Caco-2 (cell line): ENCODE measurements at regions not wholly inside any gene's neighbourhood (a gene's known extent, or its start where the extent isn't known, plus 50 kb on each side); places are given as distances from the start of the nearest gene placed in this dataset.

ENCODE experiments used
- BruUV-seq: library from RNA; stranded (reverse); fragments of 400-500 nt; replicated peaks from 2 replicates; lab custom pipeline; 2021; lab: Mats Ljungman, UMichigan
- CTCF ChIA-PET: fragments of 300-600 bp; sonication (Branson Sonifier 250); formaldehyde crosslinking; loops from one replicate; lab custom pipeline; 2022; ENCODE audit warnings: antibody characterized with exemption; lab: Charles Lee
- POLR2A ChIA-PET: fragments of 300-600 bp; sonication (Branson Sonifier 250); formaldehyde crosslinking; loops from one replicate; lab custom pipeline; 2022; ENCODE audit warnings: antibody characterized with exemption; lab: Charles Lee
- DNase-seq, 2 experiments: peaks; one replicate each; pipeline versions ENCODE4 v3.0.0 to v3.0.0-alpha.2; 2020 to 2022
- H3K27me3 ChIP-seq: replicated peaks from 2 replicates; pipeline ENCODE4 v1.6.0; 2011; ENCODE audit warnings: low read length; ENCODE audit not compliant: control insufficient read depth, insufficient read depth
- H3K36me3 ChIP-seq: 2 replicates; pipeline ENCODE4 v1.5.1; 2011; ENCODE audit warnings: low read length; ENCODE audit not compliant: control insufficient read depth, insufficient read depth
- H3K4me1 ChIP-seq: fragments of 250-450 bp; sonication (Bioruptor Pico); 2 replicates; pipeline ENCODE4 v1.5.1; 2020; ENCODE audit warnings: mild to moderate bottlenecking
- H3K4me3 ChIP-seq: 2 replicates; pipeline ENCODE4 v1.5.1; 2011; ENCODE audit warnings: low read depth, mild to moderate bottlenecking, control low read depth, low read length
- H3K9me3 ChIP-seq: fragments of 250-450 bp; sonication (Bioruptor Pico); 2 replicates; pipeline ENCODE4 v1.5.1; 2020; ENCODE audit warnings: mild to moderate bottlenecking, moderate library complexity
- H3K27ac Mint-ChIP-seq: one replicate; pipeline ENCODE4 v1.8.0; 2022; ENCODE audit warnings: mixed read lengths; ENCODE audit not compliant: unreplicated experiment
- H3K27me3 Mint-ChIP-seq: one replicate; pipeline ENCODE4 v1.8.0; 2022; ENCODE audit warnings: mixed read lengths; ENCODE audit not compliant: insufficient read depth, unreplicated experiment
- H3K36me3 Mint-ChIP-seq: one replicate; pipeline ENCODE4 v1.8.0; 2022; ENCODE audit warnings: mild to moderate bottlenecking, mixed read lengths; ENCODE audit not compliant: insufficient read depth, unreplicated experiment
- H3K4me1 Mint-ChIP-seq: one replicate; pipeline ENCODE4 v1.8.0; 2022; ENCODE audit warnings: low read depth, mixed read lengths; ENCODE audit not compliant: unreplicated experiment
- H3K4me3 Mint-ChIP-seq: one replicate; pipeline ENCODE4 v1.8.0; 2022; ENCODE audit warnings: mild to moderate bottlenecking, moderate library complexity, mixed read lengths; ENCODE audit not compliant: unreplicated experiment
- H3K9me3 Mint-ChIP-seq: one replicate; pipeline ENCODE4 v1.8.0; 2022; ENCODE audit warnings: mixed read lengths; ENCODE audit not compliant: unreplicated experiment
- CTCF ChIP-seq, 2 experiments: fragments of 200-600 bp in 1 of 2; IDR thresholded peaks; 1 replicate in 1 of 2; 2 replicates in 1 of 2; pipeline versions ENCODE4 v1.5.1 to v1.8.0; 2011 to 2022; ENCODE audit warnings: antibody characterized with exemption in 1 of 2, control low read depth in 1 of 2, inconsistent platforms in 1 of 2, low read depth in 1 of 2, low read length in 1 of 2, mild to moderate bottlenecking in 1 of 2, moderate library complexity in 1 of 2; ENCODE audit not compliant: insufficient read depth in 1 of 2, severe bottlenecking in 1 of 2, unreplicated experiment in 1 of 2
- intact Hi-C: fragments of 100-400 bp; cut with micrococcal nuclease; formaldehyde crosslinking; loops from one replicate; pipeline ENCODE4 v1.10.0; 2022; ENCODE audit not compliant: unreplicated experiment

- BruUV-seq: no TSS peak
- DNase-seq: no peak
- H3K4me1 ChIP-seq: no peaks in the 10 kb centered on the region
- ChIA-PET CTCF (interaction anchor here (0.6 kb wide), 2 partner anchors 11 to 96 kb away, joined by 3 read pairs; no protein-coding TSS in a partner anchor), POLR2A (no interaction called here)
- no peak overlapping the region for H3K4me3 Mint-ChIP-seq
- H3K4me1 Mint-ChIP-seq: no peaks in the 10 kb centered on the region
- H3K27me3 Mint-ChIP-seq: no peaks in the 10 kb centered on the region
- no peak for TF ChIP-seq CTCF (IDR thresholded peaks at IDR 0.05; ENCODE audit: insufficient read depth in 1 of 2, low read depth in 1 of 2, low read length in 1 of 2, severe bottlenecking in 1 of 2, unreplicated experiment in 1 of 2)
- no peaks in the 10 kb centered on the region for H3K36me3 ChIP-seq
- H3K27ac Mint-ChIP-seq: no peak overlapping the region
- intact Hi-C loops: no loop called here
- no peaks in the 10 kb centered on the region for H3K9me3 ChIP-seq
- no peaks in the 10 kb centered on the region; the same call in 1 of the 2 replicates for H3K27me3 ChIP-seq
- H3K4me3 ChIP-seq: no peak overlapping the region
- no peaks in the 10 kb centered on the region for H3K9me3 Mint-ChIP-seq
- H3K36me3 Mint-ChIP-seq: no peaks in the 10 kb centered on the region
These were observed 92.1 kb upstream of the OTX2 start for GRCh38 chr14:56902385-56902784.

GRCh38 chr14:56900726-56901125, 90.4 kb upstream of the OTX2 start:
- H3K36me3 Mint-ChIP-seq: no peaks in the 10 kb centered on the region
- Histone ChIP-seq H3K4me3 (no peak overlapping the region), H3K36me3 (no peaks in the 10 kb centered on the region), H3K9me3 (no peaks in the 10 kb centered on the region), H3K27me3 (no peaks in the 10 kb centered on the region; the same call in 1 of the 2 replicates), H3K4me1 (no peaks in the 10 kb centered on the region)
- BruUV-seq: no TSS peak
- intact Hi-C loops: no loop called here
- no peaks in the 10 kb centered on the region for H3K9me3 Mint-ChIP-seq
- H3K4me3 Mint-ChIP-seq: no peak overlapping the region
- POLR2A ChIA-PET: no interaction called here
- H3K27me3 Mint-ChIP-seq: no peaks in the 10 kb centered on the region
- no peaks in the 10 kb centered on the region for H3K4me1 Mint-ChIP-seq
- CTCF ChIA-PET: no interaction called here
- no peak for TF ChIP-seq CTCF (IDR thresholded peaks at IDR 0.05; ENCODE audit: insufficient read depth in 1 of 2, low read depth in 1 of 2, low read length in 1 of 2, severe bottlenecking in 1 of 2, unreplicated experiment in 1 of 2)
- no peak for DNase-seq
- no peak overlapping the region for H3K27ac Mint-ChIP-seq

DNA sequence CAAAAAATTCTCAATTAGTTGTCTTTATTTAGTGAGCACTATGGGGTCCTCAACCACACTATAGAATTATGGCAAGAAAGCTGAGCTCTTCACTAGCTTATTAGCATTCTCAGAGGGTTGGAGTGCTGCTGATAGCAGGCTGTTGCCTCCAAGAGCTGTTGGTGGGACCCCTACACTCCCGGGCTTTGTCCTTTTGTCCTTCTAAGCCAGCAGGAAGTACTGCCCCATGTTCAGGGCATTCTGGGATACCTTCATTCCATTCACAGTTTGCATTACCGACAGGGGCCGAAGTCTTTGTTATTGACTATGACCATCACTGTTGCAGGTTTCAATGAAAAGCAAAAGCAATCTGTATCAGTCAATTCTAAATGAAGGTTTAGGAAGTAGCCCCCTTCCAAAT, 89.5 kb upstream of the OTX2 start:
- no peak for DNase-seq
- POLR2A ChIA-PET: no interaction called here
- no peak overlapping the region for H3K27ac Mint-ChIP-seq
- intact Hi-C loops: no loop called here
- H3K36me3 ChIP-seq: no peaks in the 10 kb centered on the region
- H3K27me3 ChIP-seq: no peaks in the 10 kb centered on the region; the same call in 1 of the 2 replicates
- no peaks in the 10 kb centered on the region for H3K9me3 Mint-ChIP-seq
- no peaks in the 10 kb centered on the region for H3K36me3 Mint-ChIP-seq
- H3K4me3 Mint-ChIP-seq: no peak overlapping the region
- H3K9me3 ChIP-seq: no peaks in the 10 kb centered on the region
- no peak overlapping the region for H3K4me3 ChIP-seq
- CTCF ChIA-PET: no interaction called here
- H3K4me1 ChIP-seq: no peaks in the 10 kb centered on the region
- TF ChIP-seq CTCF (IDR thresholded peaks at IDR 0.05; ENCODE audit: insufficient read depth in 1 of 2, low read depth in 1 of 2, low read length in 1 of 2, severe bottlenecking in 1 of 2, unreplicated experiment in 1 of 2): no peak
- no peaks in the 10 kb centered on the region for H3K4me1 Mint-ChIP-seq
- no peaks in the 10 kb centered on the region for H3K27me3 Mint-ChIP-seq
- BruUV-seq: no TSS peak
